SJCRH30 (cell line): ENCODE measurements at regions not wholly inside any gene's neighbourhood (a gene's known extent, or its start where the extent isn't known, plus 50 kb on each side); places are given as distances from the start of the nearest gene placed in this dataset.
"Not testable (repeated sequence)": the region's sequence is repeated elsewhere in the genome, so short reads cannot be mapped to it uniquely, and the experiment has no call there.

Source experiments
- DNase-seq, 2 experiments: peaks; one replicate each; pipeline ENCODE4 v3.0.0-alpha.2; 2015 to 2020
- H3K27ac ChIP-seq: fragments of 250-450 bp; sonication (Bioruptor Pico); 2 replicates; pipeline ENCODE4 v1.5.1; 2020; ENCODE audit warnings: mild to moderate bottlenecking, moderate library complexity
- H3K27me3 ChIP-seq: fragments of 250-450 bp; sonication (Bioruptor Pico); 2 replicates; pipeline ENCODE4 v1.5.1; 2020; ENCODE audit warnings: mild to moderate bottlenecking, moderate library complexity
- H3K36me3 ChIP-seq: fragments of 250-450 bp; sonication (Bioruptor Pico); 2 replicates; pipeline ENCODE4 v1.5.1; 2020; ENCODE audit warnings: mild to moderate bottlenecking, moderate library complexity
- H3K4me1 ChIP-seq: fragments of 250-450 bp; sonication (Bioruptor Pico); 2 replicates; pipeline ENCODE4 v1.5.1; 2020; ENCODE audit warnings: mild to moderate bottlenecking, moderate library complexity
- H3K4me3 ChIP-seq: fragments of 250-450 bp; sonication (Bioruptor Pico); 2 replicates; pipeline ENCODE4 v1.5.1; 2020; ENCODE audit warnings: mild to moderate bottlenecking, moderate library complexity
- H3K9me3 ChIP-seq: fragments of 250-450 bp; sonication (Bioruptor Pico); replicated peaks from 2 replicates; pipeline ENCODE4 v1.5.1; 2020; ENCODE audit warnings: mild to moderate bottlenecking, moderate library complexity

GRCh38 chr22:34625892-34626291, 440.1 kb upstream of the ISX start:
- not testable (repeated sequence) for H3K36me3 ChIP-seq, H3K27me3 ChIP-seq, H3K4me3 ChIP-seq, H3K27ac ChIP-seq, DNase-seq, H3K9me3 ChIP-seq, H3K4me1 ChIP-seq

GRCh38 chr22:34638128-34638527, 427.8 kb upstream of the ISX start:
- no peaks in the 10 kb centered on the region for H3K4me1 ChIP-seq
- no peak for DNase-seq
- H3K27ac ChIP-seq = no peak overlapping the region
- H3K36me3 ChIP-seq = no peaks in the 10 kb centered on the region
- H3K9me3 ChIP-seq = no peaks in the 10 kb centered on the region
- H3K4me3 ChIP-seq = no peak overlapping the region
- no peaks in the 10 kb centered on the region for H3K27me3 ChIP-seq

DNA sequence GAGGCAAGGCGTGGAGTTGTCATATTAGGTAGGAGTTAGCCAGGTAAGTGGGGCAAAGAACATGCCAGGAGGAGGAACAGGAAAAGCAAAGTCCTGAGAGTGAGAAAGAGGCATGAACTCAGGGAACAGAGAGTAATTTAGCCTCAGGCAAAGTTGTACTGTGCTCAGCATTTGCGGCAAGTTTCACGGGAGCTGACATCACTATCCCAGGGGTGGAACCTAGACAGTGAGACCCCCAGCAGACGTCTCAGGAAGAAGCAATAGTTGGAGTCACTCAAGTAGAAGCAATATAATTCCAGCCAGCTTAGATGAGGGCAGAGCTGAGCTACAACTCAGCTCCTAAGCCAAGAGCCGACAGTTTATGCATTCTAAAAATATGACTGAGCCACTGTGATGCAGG, 426.0 kb upstream of the ISX start:
- no peak for DNase-seq
- no peak overlapping the region for H3K4me3 ChIP-seq
- no peaks in the 10 kb centered on the region for H3K4me1 ChIP-seq
- no peaks in the 10 kb centered on the region for H3K9me3 ChIP-seq
- no peaks in the 10 kb centered on the region for H3K27me3 ChIP-seq
- no peaks in the 10 kb centered on the region for H3K36me3 ChIP-seq
- H3K27ac ChIP-seq = no peak overlapping the region

DNA sequence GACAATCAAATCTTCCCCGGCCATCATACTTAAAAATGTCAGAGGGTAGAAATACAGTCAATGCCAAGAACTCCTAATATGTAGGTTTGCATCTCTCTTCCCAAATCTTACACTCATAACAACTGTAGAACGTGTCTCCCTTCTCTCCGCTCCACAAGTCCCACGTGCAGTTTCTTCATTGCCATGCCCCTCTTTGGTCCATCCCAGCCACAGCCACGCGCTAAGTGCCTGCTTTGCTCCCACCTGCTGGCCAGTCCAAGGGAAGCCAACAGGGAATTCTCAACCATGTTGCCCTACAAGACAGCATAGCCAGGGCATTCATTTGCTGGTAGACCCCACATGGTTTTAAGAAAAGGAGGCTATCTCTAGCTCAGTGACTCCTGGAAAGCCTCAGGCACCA, 420.6 kb upstream of the ISX start:
- DNase-seq = no peak
- Histone ChIP-seq H3K27ac (no peak overlapping the region), H3K27me3 (no peaks in the 10 kb centered on the region), H3K4me3 (no peak overlapping the region), H3K4me1 (no peaks in the 10 kb centered on the region), H3K9me3 (no peaks in the 10 kb centered on the region), H3K36me3 (no peaks in the 10 kb centered on the region)

DNA sequence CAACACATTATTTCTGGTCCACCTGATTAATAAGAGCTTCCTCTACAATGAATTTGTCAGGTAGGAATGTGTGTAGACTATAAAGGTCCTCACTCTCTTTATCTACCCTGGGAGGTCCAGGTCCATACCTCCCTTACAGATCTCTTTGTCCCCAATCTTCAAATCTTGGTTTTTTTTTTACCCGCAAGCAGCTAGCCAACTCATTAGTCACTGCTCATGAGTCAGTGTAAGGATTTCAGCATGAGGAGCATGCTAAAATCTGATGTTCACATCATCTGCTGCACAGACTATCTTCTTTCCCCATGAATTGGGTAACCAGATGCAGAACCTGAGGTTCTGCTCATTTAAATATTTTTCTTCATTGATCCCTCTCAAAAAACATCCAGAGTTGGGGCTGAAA, 397.0 kb upstream of the ISX start:
- H3K4me1 ChIP-seq = no peaks in the 10 kb centered on the region
- no peaks in the 10 kb centered on the region for H3K27me3 ChIP-seq
- H3K36me3 ChIP-seq = no peaks in the 10 kb centered on the region
- H3K4me3 ChIP-seq = no peak overlapping the region
- no peaks in the 10 kb centered on the region for H3K9me3 ChIP-seq
- no peak overlapping the region for H3K27ac ChIP-seq
- no peak for DNase-seq

DNA sequence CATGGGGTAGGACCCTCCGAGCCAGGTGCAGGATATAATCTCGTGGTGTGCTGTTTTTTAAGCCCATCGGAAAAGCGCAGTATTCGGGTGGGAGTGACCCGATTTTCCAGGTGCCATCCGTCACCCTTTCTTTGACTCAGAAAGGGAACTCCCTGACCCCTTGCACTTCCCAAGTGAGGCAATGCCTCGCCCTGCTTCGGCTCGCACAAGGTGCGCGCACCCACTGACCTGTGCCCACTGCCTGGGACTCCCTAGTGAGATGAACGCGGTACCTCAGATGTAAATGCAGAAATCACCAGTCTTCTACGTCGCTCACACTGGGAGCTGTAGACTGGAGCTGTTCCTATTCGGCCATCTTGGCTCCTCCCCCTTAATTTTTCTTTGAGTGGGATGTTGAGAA, 382.9 kb upstream of the ISX start:
- H3K36me3 ChIP-seq, H3K27ac ChIP-seq, DNase-seq, H3K4me3 ChIP-seq, H3K4me1 ChIP-seq, H3K27me3 ChIP-seq, H3K9me3 ChIP-seq: not testable (repeated sequence)

DNA sequence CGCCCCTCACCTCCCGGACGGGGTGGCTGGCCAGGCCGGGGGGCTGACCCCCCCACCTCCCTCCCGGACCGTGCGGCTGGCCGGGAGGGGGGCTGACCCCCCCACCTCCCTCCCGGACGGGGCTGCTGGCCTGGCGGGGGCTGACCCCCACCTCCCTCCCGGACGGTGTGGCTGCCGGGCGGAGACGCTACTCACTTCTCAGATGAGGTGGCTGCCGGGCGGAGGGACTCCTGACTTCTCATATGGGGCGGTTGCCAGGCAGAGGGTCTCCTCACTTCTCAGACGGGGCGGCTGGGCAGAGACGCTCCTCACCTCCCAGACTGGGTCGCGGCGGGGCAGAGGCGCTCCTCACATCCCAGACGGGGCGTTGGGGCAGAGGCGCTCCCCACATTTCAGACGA, 381.7 kb upstream of the ISX start:
- DNase-seq = not testable (repeated sequence)

GRCh38 chr22:34687116-34687515, 378.8 kb upstream of the ISX start:
- DNase-seq = no peak
- no peaks in the 10 kb centered on the region for H3K36me3 ChIP-seq

More for the DNA sequence above, 381.7 kb upstream of the ISX start:
- H3K9me3 ChIP-seq, H3K4me3 ChIP-seq, H3K4me1 ChIP-seq, H3K36me3 ChIP-seq, H3K27me3 ChIP-seq, H3K27ac ChIP-seq: not testable (repeated sequence)

DNA sequence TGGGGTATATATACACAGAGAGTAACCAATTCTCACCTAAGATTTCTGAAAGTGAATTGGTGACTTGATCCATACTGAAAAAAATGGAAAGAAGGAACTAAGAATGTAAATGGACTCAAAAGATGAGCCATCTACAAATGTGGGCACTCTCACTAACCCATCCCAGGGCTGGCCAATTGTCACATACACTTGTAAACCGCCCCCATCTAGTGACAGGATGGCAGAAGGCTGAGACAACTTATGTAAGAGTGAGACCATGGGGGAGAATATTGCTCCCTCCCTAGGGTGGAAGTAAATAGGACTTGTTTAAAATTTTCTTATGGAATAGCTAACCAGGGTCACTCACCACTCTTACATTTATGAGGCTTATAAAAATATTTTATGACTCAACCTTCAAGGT, 377.1 kb upstream of the ISX start:
- H3K4me1 ChIP-seq = no peaks in the 10 kb centered on the region
- H3K4me3 ChIP-seq = no peak overlapping the region
- H3K9me3 ChIP-seq = no peaks in the 10 kb centered on the region
- no peak for DNase-seq
- no peaks in the 10 kb centered on the region for H3K36me3 ChIP-seq
- H3K27ac ChIP-seq = no peak overlapping the region
- H3K27me3 ChIP-seq = no peaks in the 10 kb centered on the region

More at GRCh38 chr22:34687116-34687515, 378.8 kb upstream of the ISX start:
- Histone ChIP-seq H3K27ac (no peak overlapping the region), H3K9me3 (no peaks in the 10 kb centered on the region), H3K4me1 (no peaks in the 10 kb centered on the region), H3K4me3 (no peak overlapping the region), H3K27me3 (no peaks in the 10 kb centered on the region)

GRCh38 chr22:34696557-34696956, 369.4 kb upstream of the ISX start:
- H3K4me1 ChIP-seq = no peaks in the 10 kb centered on the region
- DNase-seq = peak; percentile 20 to 59
- H3K27ac ChIP-seq = no peak overlapping the region

GRCh38 chr22:34702279-34702678, 363.7 kb upstream of the ISX start:
- no peaks in the 10 kb centered on the region for H3K9me3 ChIP-seq
- H3K27me3 ChIP-seq = no peaks in the 10 kb centered on the region
- no peak for DNase-seq

More at GRCh38 chr22:34696557-34696956, 369.4 kb upstream of the ISX start:
- Histone ChIP-seq H3K4me3 (no peak overlapping the region), H3K27me3 (no peaks in the 10 kb centered on the region), H3K36me3 (no peaks in the 10 kb centered on the region), H3K9me3 (no peaks in the 10 kb centered on the region)

DNA sequence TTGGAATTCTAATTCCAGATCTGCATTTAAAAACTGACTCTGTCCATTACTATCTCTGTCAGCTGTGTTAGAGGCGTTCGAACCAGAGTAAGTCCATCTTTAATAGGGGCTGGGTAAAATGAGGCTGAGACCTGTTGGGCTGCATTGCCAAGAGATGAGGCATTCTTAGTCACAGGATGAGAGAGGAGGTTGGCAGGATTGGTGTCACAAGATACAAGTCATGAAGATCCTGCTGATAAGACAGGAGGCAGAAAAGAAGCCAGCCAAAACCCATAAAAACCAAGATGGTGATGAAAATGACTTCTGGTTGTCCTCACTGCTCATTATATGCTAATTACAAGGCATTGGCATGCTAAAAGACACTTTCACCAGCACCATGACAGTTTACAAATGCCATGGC, 356.3 kb upstream of the ISX start:
- DNase-seq = no peak
- no peaks in the 10 kb centered on the region for H3K36me3 ChIP-seq
- no peaks in the 10 kb centered on the region for H3K27me3 ChIP-seq
- no peak overlapping the region for H3K27ac ChIP-seq
- no peaks in the 10 kb centered on the region for H3K9me3 ChIP-seq
- no peak overlapping the region for H3K4me3 ChIP-seq
- H3K4me1 ChIP-seq = no peaks in the 10 kb centered on the region

More at GRCh38 chr22:34702279-34702678, 363.7 kb upstream of the ISX start:
- H3K27ac ChIP-seq = no peak overlapping the region
- H3K36me3 ChIP-seq = no peaks in the 10 kb centered on the region
- no peak overlapping the region for H3K4me3 ChIP-seq
- H3K4me1 ChIP-seq = no peaks in the 10 kb centered on the region

GRCh38 chr22:34722901-34723300, 343.1 kb upstream of the ISX start:
- Histone ChIP-seq H3K36me3 (no peaks in the 10 kb centered on the region), H3K9me3 (no peaks in the 10 kb centered on the region), H3K4me3 (no peak overlapping the region), H3K27me3 (no peaks in the 10 kb centered on the region), H3K27ac (no peak overlapping the region), H3K4me1 (no peaks in the 10 kb centered on the region)
- peak in 1 of 2 experiments; percentile 1 for DNase-seq

DNA sequence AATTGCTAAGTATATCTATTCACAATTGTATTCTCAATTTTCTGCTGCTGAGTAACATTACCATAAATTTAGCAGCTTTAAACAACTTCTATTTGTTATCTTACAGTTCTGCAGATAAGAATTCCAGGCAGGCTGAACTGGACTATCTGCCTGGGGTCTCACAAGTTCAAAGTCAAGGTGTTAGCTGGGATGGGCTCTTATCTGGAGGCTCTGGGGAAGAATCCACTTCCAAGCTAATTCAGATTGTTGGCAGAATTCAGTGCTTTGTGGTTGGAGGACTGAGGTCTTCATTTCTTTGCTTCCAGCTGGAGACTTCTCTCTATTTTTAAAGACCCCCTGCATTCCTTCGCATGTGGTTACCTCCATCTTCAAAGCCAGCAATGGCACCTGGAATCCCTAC, 329.9 kb upstream of the ISX start:
- Histone ChIP-seq H3K36me3 (no peaks in the 10 kb centered on the region), H3K27ac (no peak overlapping the region), H3K4me1 (no peaks in the 10 kb centered on the region), H3K9me3 (no peaks in the 10 kb centered on the region), H3K27me3 (no peaks in the 10 kb centered on the region), H3K4me3 (no peak overlapping the region)
- DNase-seq = no peak

DNA sequence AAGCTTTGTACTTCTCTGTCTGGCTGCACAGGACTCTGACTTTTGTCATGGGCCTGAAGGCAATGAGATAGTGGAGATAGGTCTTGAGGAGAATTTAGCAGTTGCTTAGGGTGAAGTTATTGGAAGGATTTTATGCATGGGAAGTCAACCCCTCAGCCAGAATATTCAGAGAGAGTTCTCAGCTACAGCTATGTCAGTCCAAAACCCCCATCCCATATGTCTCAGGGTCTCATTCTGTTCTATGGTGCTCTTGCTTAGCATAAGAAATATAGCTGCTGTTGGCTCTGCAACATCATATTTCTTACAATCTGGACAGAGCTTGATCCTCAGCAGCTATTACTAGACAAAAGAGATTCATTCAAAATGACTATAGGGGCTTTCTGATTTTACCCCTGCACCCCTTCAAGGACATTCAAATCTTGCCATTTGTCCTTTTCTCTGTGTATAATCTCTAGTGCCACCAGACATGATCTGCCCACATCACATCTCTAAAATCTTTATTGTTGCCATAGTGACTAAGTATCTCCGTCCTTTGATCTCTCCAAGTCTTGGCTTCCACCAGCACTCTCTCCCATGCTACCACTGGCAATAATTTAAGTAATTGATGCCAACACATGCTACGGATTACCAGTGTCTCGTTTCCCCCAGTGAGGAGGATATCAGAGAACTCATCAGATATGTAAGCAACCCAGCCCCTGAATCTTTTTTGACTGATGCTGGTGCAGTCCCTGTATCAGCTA, 327.1 kb upstream of the ISX start:
- H3K27ac ChIP-seq = no peak overlapping the region
- no peak overlapping the region for H3K4me3 ChIP-seq
- no peaks in the 10 kb centered on the region for H3K9me3 ChIP-seq
- H3K27me3 ChIP-seq = no peaks in the 10 kb centered on the region
- no peaks in the 10 kb centered on the region for H3K4me1 ChIP-seq
- no peaks in the 10 kb centered on the region for H3K36me3 ChIP-seq
- DNase-seq = no peak

GRCh38 chr22:34743110-34743751, 322.7 kb upstream of the ISX start:
- no peak for DNase-seq
- no peaks in the 10 kb centered on the region for H3K9me3 ChIP-seq
- H3K4me1 ChIP-seq = no peaks in the 10 kb centered on the region
- H3K27me3 ChIP-seq = no peaks in the 10 kb centered on the region
- H3K4me3 ChIP-seq = no peak overlapping the region
- no peak overlapping the region for H3K27ac ChIP-seq
- H3K36me3 ChIP-seq = no peaks in the 10 kb centered on the region
